Transverse colon (tissue), 4 donors: ENCODE measurements at regions not wholly inside any gene's neighbourhood (a gene's known extent, or its start where the extent isn't known, plus 50 kb on each side); places are given as distances from the start of the nearest gene placed in this dataset.

ENCODE experiments used
- DNase-seq: peaks from one replicate; pipeline ENCODE4 v3.0.0-alpha.2; 2019
- H3K27ac ChIP-seq, 4 donors: fragments of 200-600 bp; sonication (generic); 2 replicates each; pipeline ENCODE4 v1.5.1; 2016 to 2018; ENCODE audit warnings: inconsistent platforms in 4 of 4
- H3K27me3 ChIP-seq: fragments of 200-600 bp; sonication (generic); 2 replicates; pipeline ENCODE4 v1.5.1; 2017; ENCODE audit warnings: inconsistent platforms
- H3K36me3 ChIP-seq, 4 donors: fragments of 200-600 bp; sonication (generic); 2 replicates each; pipeline ENCODE4 v1.5.1; 2017 to 2019; ENCODE audit warnings: inconsistent platforms in 4 of 4
- H3K4me1 ChIP-seq, 4 donors: fragments of 200-600 bp; sonication (generic); 2 replicates each; pipeline ENCODE4 v1.5.1; 2017 to 2020; ENCODE audit warnings: inconsistent platforms in 4 of 4
- H3K4me3 ChIP-seq, 4 donors: fragments of 200-600 bp; sonication (generic); 1 replicate in 1 of 4; 2 replicates in 3 of 4; pipeline versions ENCODE4 v1.5.1 to v1.6.1; 2017 to 2019; ENCODE audit warnings: inconsistent platforms in 4 of 4
- H3K9me3 ChIP-seq, 2 donors: fragments of 200-600 bp; sonication (generic); 2 replicates each; pipeline ENCODE4 v1.5.1; 2017 to 2019; ENCODE audit warnings: inconsistent platforms in 2 of 2
- CTCF ChIP-seq, 5 experiments: fragments of 200-600 bp in 3 of 5; fragments of 450-650 bp in 2 of 5; sonication (generic) in 3 of 5; IDR thresholded peaks; 1 replicate in 2 of 5; 2 replicates in 3 of 5; pipeline ENCODE4 v1.5.1; 2016 to 2017; ENCODE audit warnings: antibody characterized with exemption in 5 of 5, inconsistent platforms in 3 of 5, mild to moderate bottlenecking in 2 of 5, moderate library complexity in 1 of 5
- EP300 ChIP-seq: sonication (generic); formaldehyde crosslinking; IDR thresholded peaks from one replicate; pipeline ENCODE4 v1.6.1; 2017; ENCODE audit warnings: antibody characterized with exemption, low read depth
- POLR2A ChIP-seq: fragments of 450-650 bp; IDR thresholded peaks from one replicate; pipeline ENCODE4 v1.6.1; 2016; ENCODE audit warnings: antibody characterized with exemption, mild to moderate bottlenecking, moderate library complexity
- POLR2AphosphoS5 ChIP-seq, 3 donors: sonication (generic); formaldehyde crosslinking; IDR thresholded peaks; one replicate each; pipeline ENCODE4 v1.6.1; 2016; ENCODE audit warnings: antibody characterized with exemption in 3 of 3
- WGBS, 2 donors: methylation state at CpG; one replicate each; pipeline ENCODE4 v1.1.5; 2018; ENCODE audit warnings: low coverage in 1 of 2; 5-methylcytosine and 5-hydroxymethylcytosine counted together
- in situ Hi-C, 4 donors: fragments of 200-750 bp; cut with MboI; loops; one replicate each; pipeline versions ENCODE4 v1.15.0 to v1.15.1; 2017; ENCODE audit warnings: low sequenced_read_pairs in 3 of 4, low pct_ligation_motif_present in 1 of 4, low pct_unique_long_range_greater_than_20kb in 1 of 4
- intact Hi-C: fragments of 100-400 bp; cut with DNase I; formaldehyde crosslinking; loops from one replicate; pipeline ENCODE4 v1.15.1; 2023; ENCODE audit warnings: low total_unique reads

- no peak overlapping the region for H3K27ac ChIP-seq
- TF ChIP-seq POLR2AphosphoS5 (IDR thresholded peaks at IDR 0.05): no peak
- TF ChIP-seq POLR2A: no peak
- TF ChIP-seq EP300: no peak
- no peak for TF ChIP-seq CTCF (IDR thresholded peaks at IDR 0.05)
- intact Hi-C loops: no loop called here
- in situ Hi-C loops: no loop called here
- no peak for DNase-seq
- 62 to 65% methylated on average over 2 of the region's 2 CpGs for WGBS, 2 donors
- peaks cover 0 to 5% of the 10 kb centered on the region in 2 donors for H3K9me3 ChIP-seq
- H3K36me3 ChIP-seq: no peaks in the 10 kb centered on the region
- no peaks in the 10 kb centered on the region for H3K4me1 ChIP-seq
- no peak overlapping the region for H3K4me3 ChIP-seq
- no peaks in the 10 kb centered on the region for H3K27me3 ChIP-seq
Observed at GRCh38 chr7:138287549-138287948, 172.5 kb upstream of the TRIM24 start.

GRCh38 chr7:138289082-138289481, 171.0 kb upstream of the TRIM24 start:
- H3K4me1 ChIP-seq: peaks cover 0 to 2% (median 0%) of the 10 kb centered on the region in 4 donors
- H3K27ac ChIP-seq: no peak overlapping the region
- no peak for DNase-seq
- H3K36me3 ChIP-seq: no peaks in the 10 kb centered on the region
- TF ChIP-seq EP300: no peak
- no peak for TF ChIP-seq POLR2A
- TF ChIP-seq CTCF (IDR thresholded peaks at IDR 0.05): no peak
- no peak for TF ChIP-seq POLR2AphosphoS5 (IDR thresholded peaks at IDR 0.05)
- no peaks in the 10 kb centered on the region for H3K27me3 ChIP-seq
- intact Hi-C loops (no loop called here), in situ Hi-C loops (no loop called here)
- H3K4me3 ChIP-seq: no peak overlapping the region
- H3K9me3 ChIP-seq: peaks cover 0 to 5% of the 10 kb centered on the region in 2 donors

GRCh38 chr7:138289864-138290263, 170.2 kb upstream of the TRIM24 start:
- intact Hi-C loops (no loop called here), in situ Hi-C loops (no loop called here)
- WGBS, 2 donors: 86 to 96% methylated on average over 2 of the region's 2 CpGs
- no peak for TF ChIP-seq EP300
- TF ChIP-seq CTCF (IDR thresholded peaks at IDR 0.05): no peak
- TF ChIP-seq POLR2A: no peak
- TF ChIP-seq POLR2AphosphoS5 (IDR thresholded peaks at IDR 0.05): no peak
- H3K27me3 ChIP-seq: no peaks in the 10 kb centered on the region
- H3K36me3 ChIP-seq: no peaks in the 10 kb centered on the region
- H3K4me3 ChIP-seq: no peak overlapping the region
- DNase-seq: no peak
- H3K9me3 ChIP-seq: peaks cover 0 to 5% of the 10 kb centered on the region in 2 donors
- no peak overlapping the region for H3K27ac ChIP-seq
- H3K4me1 ChIP-seq: peaks cover 0 to 10% (median 4%) of the 10 kb centered on the region in 4 donors

GRCh38 chr7:138292951-138293350, 167.1 kb upstream of the TRIM24 start:
- Histone ChIP-seq H3K27ac (no peak overlapping the region), H3K36me3 (no peaks in the 10 kb centered on the region), H3K4me3 (no peak overlapping the region), H3K27me3 (no peaks in the 10 kb centered on the region), H3K4me1 (peaks cover 0 to 16% (median 6%) of the 10 kb centered on the region in 4 donors), H3K9me3 (peaks cover 0 to 5% of the 10 kb centered on the region in 2 donors)
- no peak for DNase-seq
- TF ChIP-seq CTCF (IDR thresholded peaks at IDR 0.05): no peak
- no peak for TF ChIP-seq POLR2AphosphoS5 (IDR thresholded peaks at IDR 0.05)
- TF ChIP-seq POLR2A: no peak
- no peak for TF ChIP-seq EP300
- intact Hi-C loops: no loop called here
- in situ Hi-C loops: no loop called here
- 69 to 87% methylated on average over 3 of the region's 3 CpGs for WGBS, 2 donors
